ENCODE measurements at regions not wholly inside any gene's neighbourhood (a gene's known extent, or its start where the extent isn't known, plus 50 kb on each side); places are given as distances from the start of the nearest gene placed in this dataset.
A peak's percentile ranks its signal among the peaks of the same experiment; 100 is the strongest.

- no peak for DNase-seq
These were observed 317.8 kb downstream of the GPATCH2 start for GRCh38 chr1:217313096-217313495.

DNA sequence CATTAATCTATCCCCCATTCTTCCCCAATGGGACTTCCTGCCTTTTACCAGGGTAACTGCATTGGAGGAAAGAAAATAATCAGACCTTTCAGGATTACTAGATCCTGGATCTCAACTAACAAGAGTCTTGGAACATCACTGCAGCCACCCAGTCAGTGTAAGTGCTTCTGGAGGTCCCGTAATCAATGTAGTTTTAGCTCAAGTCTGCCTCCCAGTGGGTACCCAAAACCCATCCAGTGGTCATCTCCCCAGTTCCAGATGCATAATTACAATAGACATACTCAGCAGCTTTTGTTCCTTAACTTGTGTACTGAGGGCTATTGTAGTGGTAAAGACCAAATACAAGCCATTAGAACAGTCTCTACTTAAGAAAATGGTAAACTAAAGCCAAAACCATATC is 319.1 kb downstream of the GPATCH2 start:
- peak in 2 of 56 donors; percentile 3 for DNase-seq

DNA sequence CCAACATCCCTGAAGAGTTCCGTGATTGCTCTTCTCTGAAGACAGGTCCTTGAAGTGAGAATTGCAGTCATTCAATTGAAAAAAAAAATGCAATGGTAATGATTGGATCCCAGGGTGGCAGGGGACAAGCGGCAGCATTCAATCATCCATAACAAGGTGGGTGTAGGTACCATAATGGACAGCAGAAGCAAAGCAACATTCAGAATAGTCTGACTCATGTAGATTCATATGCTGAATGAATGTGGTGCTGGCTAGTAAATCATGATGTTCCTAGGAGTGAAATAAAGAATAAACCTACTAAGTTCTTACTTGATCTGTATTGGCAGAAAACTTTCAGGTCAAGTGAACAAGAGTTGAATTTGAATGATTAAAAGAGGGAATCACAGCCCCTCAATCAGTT is 319.6 kb downstream of the GPATCH2 start:
- no peak for DNase-seq

- DNase-seq, result no peak
These were observed 349.6 kb downstream of the GPATCH2 start for GRCh38 chr1:217281332-217281731.

- no peak for DNase-seq
These were observed 355.1 kb downstream of the GPATCH2 start for GRCh38 chr1:217275655-217276398.

- no peak for DNase-seq
These were observed 355.8 kb downstream of the GPATCH2 start for GRCh38 chr1:217274927-217275654.

DNA sequence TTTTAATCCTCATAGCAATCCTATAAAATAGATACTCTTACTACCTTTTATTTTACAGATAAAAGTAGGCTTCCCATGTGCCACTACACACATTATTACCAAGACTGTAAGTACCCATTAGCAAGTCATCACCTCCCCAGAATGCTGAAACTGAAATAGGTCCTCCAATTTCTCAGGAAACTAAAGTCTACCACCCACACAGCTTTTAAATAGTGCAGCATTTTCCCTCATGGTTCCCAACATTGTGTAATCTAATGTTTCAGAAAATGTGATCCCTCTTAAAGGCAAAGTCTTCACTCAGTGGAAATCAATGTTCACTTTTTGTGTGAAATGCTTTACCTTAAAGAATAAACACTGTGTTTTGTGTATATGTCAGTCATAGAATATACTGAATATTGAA is 356.5 kb downstream of the GPATCH2 start:
- DNase-seq, result no peak

- no peak for DNase-seq
These were observed 357.0 kb downstream of the GPATCH2 start for GRCh38 chr1:217273866-217274265.

- no peak for DNase-seq
These were observed 358.5 kb downstream of the GPATCH2 start for GRCh38 chr1:217272385-217272784.

DNA sequence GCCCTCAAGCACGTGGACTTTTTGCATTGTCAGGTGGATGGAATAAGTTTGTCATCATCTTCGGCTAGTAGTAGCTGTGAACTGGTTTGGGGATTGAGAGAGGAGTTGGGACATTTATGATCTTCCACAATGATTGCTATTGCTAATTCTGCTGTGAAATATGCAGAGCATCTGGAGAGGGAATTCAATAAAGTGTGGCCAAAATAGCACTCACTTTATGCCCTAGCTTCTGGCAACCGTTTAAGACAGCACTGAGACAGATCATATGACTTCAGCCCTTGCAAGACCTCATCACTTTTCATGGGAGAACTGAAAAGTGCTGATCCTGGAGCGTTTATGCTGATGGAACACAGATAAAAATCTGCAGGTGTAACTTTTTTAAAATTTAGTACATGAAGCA is 360.8 kb downstream of the GPATCH2 start:
- DNase-seq, result no peak

- no peak for DNase-seq
These were observed 362.8 kb downstream of the GPATCH2 start for GRCh38 chr1:217268058-217268457.

- DNase-seq, result no peak
These were observed 369.3 kb downstream of the GPATCH2 start for GRCh38 chr1:217261636-217262035.

GRCh38 chr1:217260676-217261075 is 370.2 kb downstream of the GPATCH2 start:
- DNase-seq, result no peak

DNA sequence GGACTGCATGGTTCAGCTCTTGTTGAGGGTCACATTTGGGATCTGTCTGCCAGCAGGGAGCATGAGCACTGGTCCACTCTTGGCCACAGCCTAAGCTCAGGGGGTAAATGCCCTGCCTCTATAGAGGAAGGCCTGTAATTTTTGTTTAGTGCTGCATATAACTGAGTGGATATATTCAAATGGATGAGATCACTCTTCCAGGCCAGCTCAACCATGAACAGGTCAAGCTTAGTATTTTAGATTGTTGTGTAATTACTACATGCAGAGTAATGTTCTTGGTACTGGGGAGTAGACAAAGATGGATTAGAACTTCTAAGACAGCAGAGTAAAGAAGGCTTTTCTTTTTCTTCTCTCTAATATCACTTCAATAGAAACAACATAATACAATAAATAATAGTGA is 376.9 kb downstream of the GPATCH2 start:
- no peak for DNase-seq

DNA sequence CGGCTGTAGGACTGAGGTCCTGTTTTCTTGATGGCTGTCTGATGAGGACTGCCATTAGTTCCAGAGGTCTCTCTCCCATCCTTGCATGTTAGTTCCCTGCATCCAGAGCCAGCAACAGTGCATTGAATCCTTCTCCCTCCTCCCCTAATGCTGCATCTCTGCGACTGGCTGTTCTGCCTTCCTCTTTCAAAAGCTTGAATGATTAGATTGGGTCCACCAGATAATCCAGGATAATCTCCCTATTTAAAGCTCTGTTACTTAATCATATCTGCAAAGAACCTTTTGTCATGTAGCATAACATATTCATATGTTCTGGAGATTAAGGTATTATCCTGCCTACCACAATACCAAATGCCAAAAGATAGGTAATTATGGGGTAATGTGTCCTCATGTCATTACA is 377.5 kb downstream of the GPATCH2 start:
- DNase-seq, result no peak

- no peak for DNase-seq
These were observed 379.8 kb downstream of the GPATCH2 start for GRCh38 chr1:217251121-217251520.

GRCh38 chr1:217249857-217250256 is 381.0 kb downstream of the GPATCH2 start:
- no peak for DNase-seq

DNA sequence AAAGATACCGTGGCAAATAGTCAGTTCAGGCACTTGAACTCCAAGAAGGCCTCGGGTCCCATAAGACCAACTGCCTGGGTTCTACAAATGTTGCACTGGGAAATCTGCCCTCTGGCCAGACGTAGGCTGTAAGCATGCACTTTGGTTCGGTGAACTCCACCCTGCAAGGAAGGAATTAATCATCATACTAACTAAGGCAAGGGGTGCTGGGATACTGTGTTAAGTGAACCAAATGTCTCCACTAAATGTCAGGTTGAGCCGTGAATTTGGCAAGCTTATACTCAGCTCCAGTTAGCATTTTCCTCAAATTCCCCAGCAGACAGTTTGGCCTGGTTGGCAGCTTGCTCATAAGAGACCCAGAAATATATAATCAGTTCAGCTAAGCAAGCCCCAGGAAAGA is 385.9 kb downstream of the GPATCH2 start:
- no peak for DNase-seq

GRCh38 chr1:217240656-217241055 is 390.2 kb downstream of the GPATCH2 start:
- DNase-seq, result no peak

- no peak for DNase-seq
These were observed 391.9 kb downstream of the GPATCH2 start for GRCh38 chr1:217238945-217239344.

DNA sequence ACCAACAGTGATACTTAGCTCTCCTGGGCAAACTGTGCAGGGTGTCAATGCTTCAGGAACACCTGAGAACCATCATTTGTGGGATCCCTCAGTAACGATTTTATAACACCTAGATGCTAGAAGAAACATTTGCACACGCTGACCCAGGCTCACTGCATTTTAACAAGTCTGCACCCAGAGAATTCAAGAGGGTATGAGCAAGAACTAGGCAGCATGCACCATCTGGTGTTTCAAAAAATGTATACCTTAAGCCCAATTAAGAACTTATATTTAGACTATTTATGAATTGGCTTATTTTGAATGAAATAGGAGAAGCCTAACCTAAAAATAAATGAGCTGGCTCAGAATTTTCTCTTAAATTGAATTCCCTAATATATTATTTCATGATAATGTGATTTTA is 400.5 kb downstream of the GPATCH2 start:
- DNase-seq, result no peak

GRCh38 chr1:217228689-217229088 is 402.2 kb downstream of the GPATCH2 start:
- DNase-seq, result no peak

GRCh38 chr1:217224201-217224600 is 406.7 kb downstream of the GPATCH2 start:
- no peak for DNase-seq

Measured in amygdala (tissue), 56 donors.